ENCODE measurements at regions not wholly inside any gene's neighbourhood (a gene's known extent, or its start where the extent isn't known, plus 50 kb on each side); places are given as distances from the start of the nearest gene placed in this dataset.
A peak's percentile ranks its signal among the peaks of the same experiment; 100 is the strongest.

DNA sequence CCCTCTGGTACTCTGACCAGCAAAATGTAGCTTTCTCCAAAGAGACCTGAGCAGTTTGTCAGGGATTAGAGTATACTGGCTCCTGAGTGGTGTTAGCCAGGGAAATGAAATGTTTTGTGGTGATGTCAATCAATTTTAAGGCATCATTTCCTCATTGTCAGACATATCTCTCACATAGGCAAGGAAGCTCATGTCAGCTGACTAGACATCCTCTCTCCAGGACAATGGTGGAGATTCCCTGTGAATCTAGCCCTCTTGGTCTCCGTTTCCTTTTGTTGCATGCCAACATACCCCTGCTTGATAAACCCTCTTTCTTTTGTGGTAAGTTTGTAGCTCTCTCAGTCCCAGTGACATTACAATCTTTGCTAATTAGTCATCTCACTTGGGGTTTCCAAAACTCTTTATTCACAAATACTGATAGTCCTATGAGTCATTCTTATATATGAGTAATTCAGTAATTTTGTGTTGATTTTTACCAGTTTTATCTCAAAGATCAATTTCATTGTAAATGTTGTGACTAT lies 135.6 kb upstream of the PTPRK start:
- no peak overlapping the region for H3K4me3 ChIP-seq (ENCODE audit: low read depth, low read length, poor library complexity, severe bottlenecking)
- intact Hi-C loops (cut with micrococcal nuclease; ENCODE audit: unreplicated experiment): no loop called here

DNA sequence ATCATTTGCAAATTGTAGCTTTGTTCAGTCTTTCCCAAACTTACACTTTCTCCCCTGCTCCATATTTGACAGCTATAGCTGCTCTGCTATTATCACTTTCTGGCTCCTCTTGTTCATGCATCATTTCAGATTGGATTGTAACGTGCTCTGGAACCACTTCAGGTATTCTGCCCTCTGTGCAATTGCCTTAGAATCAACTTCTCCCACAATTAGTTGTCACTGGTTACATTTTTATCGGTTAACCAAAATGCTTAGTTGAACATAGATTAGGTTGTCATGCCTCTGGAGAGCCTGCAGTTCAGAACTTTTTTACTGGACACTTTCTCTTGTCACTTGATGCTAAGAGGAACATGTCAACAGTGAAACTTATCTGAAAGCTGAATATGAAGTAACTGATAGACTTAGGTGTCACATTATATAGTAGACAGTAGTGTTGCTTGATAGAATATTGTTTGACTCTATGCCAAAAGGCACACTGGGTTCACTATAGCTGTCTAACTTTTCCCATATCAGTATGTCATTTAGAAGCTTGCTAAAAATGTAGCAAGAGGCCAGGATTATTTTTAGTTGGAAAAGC lies 127.7 kb upstream of the PTPRK start:
- ChIA-PET POLR2A (ENCODE audit: low non-redundant PET) (interaction anchor here (0.6 kb wide), 1 partner anchor 19 kb away, joined by 5 read pairs; no protein-coding TSS in a partner anchor), CTCF (no interaction called here)
- DNase-seq (ENCODE audit: low spot score): no peak
- Histone ChIP-seq H3K4me3 (ENCODE audit: low read depth, low read length, poor library complexity, severe bottlenecking) (no peak overlapping the region), H3K36me3 (ENCODE audit: insufficient read depth, low read length, poor library complexity, severe bottlenecking) (no peaks in the 10 kb centered on the region), H3K27ac (ENCODE audit: low read depth, low read length, poor library complexity, severe bottlenecking) (no peak overlapping the region), H3K9me3 (ENCODE audit: low read depth, low read length, poor library complexity, severe bottlenecking) (no peaks in the 10 kb centered on the region), H3K4me1 (ENCODE audit: insufficient read depth, low read length, poor library complexity, severe bottlenecking) (no peaks in the 10 kb centered on the region), H3K27me3 (replicated peaks; ENCODE audit: insufficient read depth, low read depth, low read length, poor library complexity) (no peaks in the 10 kb centered on the region)
- BruUV-seq (replicated peaks): no TSS peak
- intact Hi-C loops (cut with micrococcal nuclease; ENCODE audit: unreplicated experiment): no loop called here
- TF ChIP-seq, protein P1, sequence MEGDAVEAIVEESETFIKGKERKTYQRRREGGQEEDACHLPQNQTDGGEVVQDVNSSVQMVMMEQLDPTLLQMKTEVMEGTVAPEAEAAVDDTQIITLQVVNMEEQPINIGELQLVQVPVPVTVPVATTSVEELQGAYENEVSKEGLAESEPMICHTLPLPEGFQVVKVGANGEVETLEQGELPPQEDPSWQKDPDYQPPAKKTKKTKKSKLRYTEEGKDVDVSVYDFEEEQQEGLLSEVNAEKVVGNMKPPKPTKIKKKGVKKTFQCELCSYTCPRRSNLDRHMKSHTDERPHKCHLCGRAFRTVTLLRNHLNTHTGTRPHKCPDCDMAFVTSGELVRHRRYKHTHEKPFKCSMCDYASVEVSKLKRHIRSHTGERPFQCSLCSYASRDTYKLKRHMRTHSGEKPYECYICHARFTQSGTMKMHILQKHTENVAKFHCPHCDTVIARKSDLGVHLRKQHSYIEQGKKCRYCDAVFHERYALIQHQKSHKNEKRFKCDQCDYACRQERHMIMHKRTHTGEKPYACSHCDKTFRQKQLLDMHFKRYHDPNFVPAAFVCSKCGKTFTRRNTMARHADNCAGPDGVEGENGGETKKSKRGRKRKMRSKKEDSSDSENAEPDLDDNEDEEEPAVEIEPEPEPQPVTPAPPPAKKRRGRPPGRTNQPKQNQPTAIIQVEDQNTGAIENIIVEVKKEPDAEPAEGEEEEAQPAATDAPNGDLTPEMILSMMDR (conservative IDR thresholded peaks at IDR 0.05; ENCODE audit: low read depth, low read length): no peak
- TF ChIP-seq EZH2 (IDR thresholded peaks at IDR 0.05; ENCODE audit: borderline replicate concordance, low read depth, low read length, poor library complexity, severe bottlenecking): no peak

More for the DNA sequence above, 135.6 kb upstream of the PTPRK start:
- no peaks in the 10 kb centered on the region for H3K27me3 ChIP-seq (replicated peaks; ENCODE audit: insufficient read depth, low read depth, low read length, poor library complexity)
- no TSS peak for BruUV-seq (replicated peaks)
- no peak for TF ChIP-seq EZH2 (IDR thresholded peaks at IDR 0.05; ENCODE audit: borderline replicate concordance, low read depth, low read length, poor library complexity, severe bottlenecking)
- TF ChIP-seq, protein P1 (conservative IDR thresholded peaks at IDR 0.05; ENCODE audit: low read depth, low read length): no peak
- H3K4me1 ChIP-seq (ENCODE audit: insufficient read depth, low read length, poor library complexity, severe bottlenecking): peaks cover 6% of the 10 kb centered on the region
- POLR2A ChIA-PET (ENCODE audit: low non-redundant PET): no interaction called here
- CTCF ChIA-PET: no interaction called here
- H3K9me3 ChIP-seq (ENCODE audit: low read depth, low read length, poor library complexity, severe bottlenecking): no peaks in the 10 kb centered on the region
- no peak overlapping the region for H3K27ac ChIP-seq (ENCODE audit: low read depth, low read length, poor library complexity, severe bottlenecking)
- no peaks in the 10 kb centered on the region for H3K36me3 ChIP-seq (ENCODE audit: insufficient read depth, low read length, poor library complexity, severe bottlenecking)
- peak; percentile 68 for DNase-seq (ENCODE audit: low spot score)

DNA sequence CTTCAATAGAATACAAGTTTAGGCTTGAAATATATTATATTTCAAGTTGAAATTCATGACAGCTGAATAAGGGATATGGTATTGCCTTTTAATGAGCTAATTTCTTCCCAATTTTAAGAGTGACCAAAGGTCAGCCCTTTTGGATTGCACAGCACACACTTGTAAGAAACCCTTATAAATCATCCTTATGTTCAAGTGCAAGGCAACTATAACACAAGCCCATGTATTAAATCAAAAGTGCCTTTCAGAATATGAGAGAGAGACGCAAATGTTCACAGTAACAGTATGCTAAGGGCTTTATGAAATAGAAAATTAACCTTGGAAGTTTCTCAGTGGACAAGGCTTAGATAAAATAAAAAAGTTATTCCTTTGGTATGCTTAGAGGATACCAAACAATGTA lies 121.7 kb upstream of the PTPRK start:
- no peak for DNase-seq (ENCODE audit: low spot score)
- ChIA-PET CTCF (no interaction called here), POLR2A (ENCODE audit: low non-redundant PET) (no interaction called here)
- Histone ChIP-seq H3K27me3 (replicated peaks; ENCODE audit: insufficient read depth, low read depth, low read length, poor library complexity) (no peaks in the 10 kb centered on the region), H3K36me3 (ENCODE audit: insufficient read depth, low read length, poor library complexity, severe bottlenecking) (no peaks in the 10 kb centered on the region), H3K4me1 (ENCODE audit: insufficient read depth, low read length, poor library complexity, severe bottlenecking) (no peaks in the 10 kb centered on the region), H3K9me3 (ENCODE audit: low read depth, low read length, poor library complexity, severe bottlenecking) (no peaks in the 10 kb centered on the region), H3K4me3 (ENCODE audit: low read depth, low read length, poor library complexity, severe bottlenecking) (no peak overlapping the region), H3K27ac (ENCODE audit: low read depth, low read length, poor library complexity, severe bottlenecking) (no peak overlapping the region)
- TF ChIP-seq EZH2 (IDR thresholded peaks at IDR 0.05; ENCODE audit: borderline replicate concordance, low read depth, low read length, poor library complexity, severe bottlenecking): no peak
- TF ChIP-seq, protein P1 (conservative IDR thresholded peaks at IDR 0.05; ENCODE audit: low read depth, low read length): no peak
- no TSS peak for BruUV-seq (replicated peaks)
- intact Hi-C loops (cut with micrococcal nuclease; ENCODE audit: unreplicated experiment): no loop called here

All from A673 (cell line).